H1 (cell line): ENCODE measurements at regions not wholly inside any gene's neighbourhood (a gene's known extent, or its start where the extent isn't known, plus 50 kb on each side); places are given as distances from the start of the nearest gene placed in this dataset.

Experiments used
- CTCF ChIA-PET: fragments of 300-600 bp; sonication (Branson Sonifier 250); formaldehyde crosslinking; loops from one replicate; lab custom pipeline; 2021; ENCODE audit not compliant: partially characterized antibody; lab: Charles Lee
- POLR2A ChIA-PET: fragments of 300-600 bp; sonication (Branson Sonifier 250); formaldehyde crosslinking; loops from one replicate; lab custom pipeline; 2021; ENCODE audit warnings: inconsistent platforms; ENCODE audit not compliant: partially characterized antibody; lab: Charles Lee
- DNase-seq, 2 experiments: peaks; one replicate each; pipeline versions ENCODE4 v3.0.0 to v3.0.0-alpha.2; 2010 to 2022; ENCODE audit warnings: low spot score in 2 of 2, low read depth in 1 of 2, mixed read lengths in 1 of 2
- FAIRE-seq: peaks from 2 replicates; lab custom pipeline; 2011; peaks lifted over from hg19 to GRCh38; lab: Jason Lieb, UNC
- H2AFZ ChIP-seq: 2 replicates; pipeline ENCODE4 v1.8.1; 2012; ENCODE audit warnings: low read length, inconsistent platforms
- H2AK5ac ChIP-seq: 2 replicates; pipeline ENCODE4 v1.6.1; 2013; ENCODE audit warnings: low read depth, low read length
- H2BK120ac ChIP-seq: replicated peaks from 2 replicates; pipeline ENCODE3; 2013; ENCODE audit warnings: low read depth, low read length, inconsistent platforms
- H2BK12ac ChIP-seq: 2 replicates; pipeline ENCODE4 v1.6.1; 2013; ENCODE audit warnings: low read depth, low read length
- H2BK15ac ChIP-seq: 2 replicates; pipeline ENCODE4 v1.6.1; 2013; ENCODE audit warnings: low read length
- H2BK20ac ChIP-seq: 2 replicates; pipeline ENCODE4 v1.6.1; 2013; ENCODE audit warnings: low read length
- H2BK5ac ChIP-seq: 2 replicates; pipeline ENCODE4 v1.6.1; 2013; ENCODE audit warnings: low read depth, low read length
- H3K14ac ChIP-seq: 2 replicates; pipeline ENCODE4 v1.6.1; 2013; ENCODE audit warnings: inconsistent platforms; ENCODE audit not compliant: insufficient read length
- H3K18ac ChIP-seq: 2 replicates; pipeline ENCODE4 v1.6.1; 2013; ENCODE audit warnings: low read length; ENCODE audit errors: extremely low read depth
- H3K23ac ChIP-seq: 2 replicates; pipeline ENCODE4 v1.6.1; 2013; ENCODE audit warnings: inconsistent platforms; ENCODE audit not compliant: insufficient read length
- H3K23me2 ChIP-seq: 2 replicates; pipeline ENCODE4 v1.6.1; 2013; ENCODE audit warnings: low read depth, low read length
- H3K27ac ChIP-seq: 2 replicates; pipeline ENCODE4 v1.6.1; 2011; ENCODE audit warnings: low read depth, low read length, inconsistent platforms
- H3K27me3 ChIP-seq, 4 experiments: replicated peaks in 1 of 4; 1 replicate in 1 of 4; 2 replicates in 3 of 4; pipeline versions ENCODE4 v1.6.1 to v1.8.1; 2011 to 2013; ENCODE audit warnings: low read length in 3 of 4, mild to moderate bottlenecking in 3 of 4, inconsistent platforms in 2 of 4, mixed read lengths in 2 of 4, moderate library complexity in 1 of 4; ENCODE audit not compliant: control insufficient read depth in 3 of 4, insufficient read depth in 3 of 4; ENCODE audit errors: extremely low read depth in 1 of 4
- H3K36me3 ChIP-seq, 4 experiments: 2 replicates each; pipeline versions ENCODE4 v1.6.1 to v1.8.1; 2011 to 2013; ENCODE audit warnings: mild to moderate bottlenecking in 4 of 4, low read length in 3 of 4, moderate library complexity in 2 of 4, control low read depth in 1 of 4, inconsistent platforms in 1 of 4; ENCODE audit not compliant: insufficient read depth in 4 of 4, control insufficient read depth in 2 of 4
- H3K4ac ChIP-seq: replicated peaks from 2 replicates; pipeline ENCODE3; 2013; ENCODE audit warnings: low read length, low read depth, mixed read lengths, inconsistent platforms; ENCODE audit not compliant: insufficient read length
- H3K4me1 ChIP-seq, 4 experiments: replicated peaks in 1 of 4; 1 replicate in 1 of 4; 2 replicates in 3 of 4; pipeline versions ENCODE4 v1.6.1 to v1.8.1; 2011 to 2013; ENCODE audit warnings: low read length in 3 of 4, inconsistent platforms in 2 of 4, mixed read lengths in 1 of 4; ENCODE audit not compliant: insufficient read depth in 4 of 4, control insufficient read depth in 3 of 4
- H3K4me2 ChIP-seq, 2 experiments: 2 replicates each; pipeline versions ENCODE4 v1.6.1 to v1.8.1; 2011 to 2013; ENCODE audit warnings: low read depth in 2 of 2, low read length in 2 of 2, control low read depth in 1 of 2, inconsistent platforms in 1 of 2, mild to moderate bottlenecking in 1 of 2; ENCODE audit not compliant: insufficient read depth in 1 of 2
- H3K4me3 ChIP-seq, 4 experiments: fragments of 200-600, 300-600 bp in 1 of 4; sonication (generic), shearing (Covaris generic), sonication (Bioruptor Twin) in 1 of 4; 2 replicates each; pipeline versions ENCODE4 v1.5.1 to v1.8.1; 2011 to 2016; ENCODE audit warnings: low read length in 4 of 4, low read depth in 3 of 4, control low read depth in 2 of 4, inconsistent platforms in 2 of 4, mild to moderate bottlenecking in 2 of 4, mixed read lengths in 1 of 4, moderate library complexity in 1 of 4; ENCODE audit not compliant: insufficient read depth in 2 of 4; ENCODE audit errors: extremely low read depth in 1 of 4
- H3K56ac ChIP-seq: replicated peaks from 2 replicates; pipeline ENCODE3; 2013; ENCODE audit warnings: low read depth, mild to moderate bottlenecking, mixed read lengths, low read length, inconsistent platforms; ENCODE audit not compliant: insufficient read length
- H3K79me1 ChIP-seq: 2 replicates; pipeline ENCODE4 v1.6.1; 2013; ENCODE audit warnings: low read depth, low read length, control low read depth
- H3K79me2 ChIP-seq, 2 experiments: 2 replicates each; pipeline versions ENCODE4 v1.6.1 to v1.8.1; 2012 to 2013; ENCODE audit warnings: low read length in 2 of 2, mild to moderate bottlenecking in 2 of 2, inconsistent platforms in 1 of 2; ENCODE audit not compliant: insufficient read depth in 2 of 2, control insufficient read depth in 1 of 2
- H3K9ac ChIP-seq, 4 experiments: replicated peaks in 1 of 4; 1 replicate in 1 of 4; 2 replicates in 3 of 4; pipeline versions ENCODE4 v1.6.1 to v1.8.1; 2011 to 2013; ENCODE audit warnings: low read depth in 3 of 4, low read length in 3 of 4, control low read depth in 2 of 4, mild to moderate bottlenecking in 2 of 4, moderate library complexity in 2 of 4, inconsistent platforms in 1 of 4; ENCODE audit errors: extremely low read depth in 1 of 4
- H3K9me3 ChIP-seq, 2 experiments: 2 replicates each; pipeline versions ENCODE4 v1.6.1 to v1.8.1; 2012 to 2013; ENCODE audit warnings: mild to moderate bottlenecking in 2 of 2, moderate library complexity in 2 of 2, control low read depth in 1 of 2, inconsistent platforms in 1 of 2, low read depth in 1 of 2, low read length in 1 of 2, mixed read lengths in 1 of 2; ENCODE audit not compliant: insufficient read depth in 2 of 2
- H4K20me1 ChIP-seq, 2 experiments: replicated peaks in 1 of 2; 2 replicates each; pipeline versions ENCODE3 to v1.8.1; 2011 to 2013; ENCODE audit warnings: inconsistent platforms in 2 of 2, low read length in 2 of 2, mild to moderate bottlenecking in 1 of 2; ENCODE audit not compliant: insufficient read depth in 2 of 2, control insufficient read depth in 1 of 2
- H4K5ac ChIP-seq: 2 replicates; pipeline ENCODE4 v1.6.1; 2013; ENCODE audit warnings: low read length, low read depth, mixed read lengths, inconsistent platforms; ENCODE audit not compliant: insufficient read length
- H4K8ac ChIP-seq: 2 replicates; pipeline ENCODE4 v1.8.0; 2013; ENCODE audit warnings: mild to moderate bottlenecking, moderate library complexity, low read length, inconsistent platforms; ENCODE audit not compliant: insufficient read depth; ENCODE audit errors: extremely low read depth
- H4K91ac ChIP-seq: replicated peaks from 2 replicates; pipeline ENCODE3; 2013; ENCODE audit warnings: low read length, mixed read lengths, inconsistent platforms; ENCODE audit not compliant: insufficient read length
- CBX5 ChIP-seq: fragments of 300-800, 300-1000 bp; sonication (generic); IDR thresholded peaks from 2 replicates; pipeline ENCODE4 v1.7.1; 2016; ENCODE audit warnings: antibody characterized with exemption, low read length, low read depth
- CTCF ChIP-seq, 3 experiments: IDR thresholded peaks; 1 replicate in 2 of 3; 2 replicates in 1 of 3; pipeline versions ENCODE4 v1.5.1 to v1.6.1; 2011; ENCODE audit warnings: low read length in 3 of 3, mild to moderate bottlenecking in 3 of 3, inconsistent platforms in 2 of 3, low read depth in 1 of 3, moderate library complexity in 1 of 3; ENCODE audit not compliant: insufficient read depth in 1 of 3; ENCODE audit errors: control extremely low read depth in 1 of 3
- E2F6 ChIP-seq: IDR thresholded peaks from 2 replicates; pipeline ENCODE4 v1.6.1; 2012; ENCODE audit warnings: inconsistent platforms
- EZH2 ChIP-seq: fragments of 200-600 bp; sonication (generic); IDR thresholded peaks from 2 replicates; pipeline ENCODE4 v1.7.1; 2012; ENCODE audit warnings: low read depth, mild to moderate bottlenecking, moderate library complexity, low read length, inconsistent platforms; ENCODE audit not compliant: severe bottlenecking
- GTF2F1 ChIP-seq: IDR thresholded peaks from 2 replicates; pipeline ENCODE4 v1.6.1; 2012; ENCODE audit warnings: low read depth, low read length, improper control_type of control experiment, borderline replicate concordance
- JUN ChIP-seq: IDR thresholded peaks from 2 replicates; pipeline ENCODE4 v1.6.1; 2011; ENCODE audit warnings: low read depth, mild to moderate bottlenecking, improper control_type of control experiment, low read length
- NANOG ChIP-seq: IDR thresholded peaks from 2 replicates; pipeline ENCODE4 v1.6.1; 2011; ENCODE audit warnings: low read length, low read depth, mild to moderate bottlenecking, inconsistent platforms; ENCODE audit not compliant: insufficient read depth, poor library complexity, severe bottlenecking
- SP4 ChIP-seq: IDR thresholded peaks from 2 replicates; pipeline ENCODE4 v1.6.1; 2012; ENCODE audit warnings: low read length, inconsistent platforms
- TBP ChIP-seq: IDR thresholded peaks from 2 replicates; pipeline ENCODE4 v1.6.1; 2011; ENCODE audit warnings: low read depth, low read length, improper control_type of control experiment
- TEAD4 ChIP-seq: IDR thresholded peaks from 2 replicates; pipeline ENCODE4 v1.6.1; 2012; ENCODE audit warnings: low read depth, low read length, inconsistent platforms, mixed read lengths
- YY1 ChIP-seq: IDR thresholded peaks from 2 replicates; pipeline ENCODE4 v1.6.1; 2011; ENCODE audit warnings: low read depth, mild to moderate bottlenecking, low read length
- ZNF274 ChIP-seq: IDR thresholded peaks from 2 replicates; pipeline ENCODE4 v1.7.0; 2012; ENCODE audit warnings: low read length, borderline replicate concordance; ENCODE audit errors: extremely low read depth
- WGBS, 2 experiments: shearing (Covaris generic) in 1 of 2; methylation state at CpG; one replicate each; pipeline versions ENCODE4 v1.1.6 to v1.1.7; 2013 to 2015; ENCODE audit warnings: low lambda C conversion rate in 2 of 2, mixed read lengths in 2 of 2, inconsistent platforms in 1 of 2, low coverage in 1 of 2, missing lambda C conversion rate in 1 of 2; ENCODE audit not compliant: insufficient replicate concordance in 2 of 2, insufficient coverage in 1 of 2, insufficient read length in 1 of 2; ENCODE audit errors: extremely low coverage in 1 of 2, missing lambda C conversion rate in 1 of 2; 5-methylcytosine and 5-hydroxymethylcytosine counted together

- H3K23me2 ChIP-seq: no peaks in the 10 kb centered on the region
- 88% methylated on average over 5 of the region's 5 CpGs; no CpG with 5 or more reads in 1 of the 2 experiments for WGBS, 2 experiments
- no peak for TF ChIP-seq E2F6
- TF ChIP-seq EZH2: no peak
- TF ChIP-seq GTF2F1: no peak
- no peak for TF ChIP-seq NANOG
- TF ChIP-seq SP4: no peak
- TF ChIP-seq JUN: no peak
- TF ChIP-seq CBX5: no peak
- TF ChIP-seq TBP: no peak
- no peak for TF ChIP-seq YY1
- no peak for TF ChIP-seq ZNF274
- no peak for TF ChIP-seq CTCF (IDR thresholded peaks at IDR 0.05; ENCODE audit: control extremely low read depth in 1 of 3, insufficient read depth in 1 of 3, low read depth in 1 of 3, low read length in 3 of 3)
- TF ChIP-seq TEAD4: no peak
Measured at GRCh38 chr6:106739387-106739786, 110.0 kb downstream of the QRSL1 start.

More at GRCh38 chr6:106739387-106739786, 110.0 kb downstream of the QRSL1 start:
- Histone ChIP-seq H3K4ac (no peak overlapping the region), H3K27ac (no peak overlapping the region), H3K23ac (no peak overlapping the region), H3K79me2 (no peaks in the 10 kb centered on the region), H3K9me3 (peaks cover 21 to 25% of the 10 kb centered on the region in 2 experiments), H3K4me1 (peaks cover 0 to 3% (median 0%) of the 10 kb centered on the region in 4 experiments; a peak in 3 of 7 replicates), H3K36me3 (no peaks in the 10 kb centered on the region; a peak in 1 of 8 replicates), H4K5ac (no peak overlapping the region), H4K20me1 (no peaks in the 10 kb centered on the region), H3K9ac (no peak overlapping the region), H4K91ac (no peak overlapping the region), H3K18ac (no peak overlapping the region), H2AFZ (0 out of 2 replicates have a peak overlapping the region, but pooled peaks have one; percentile 86), H4K8ac (no peak overlapping the region), H2BK5ac (no peak overlapping the region), H3K14ac (no peak overlapping the region), H3K79me1 (no peaks in the 10 kb centered on the region), H2BK120ac (no peak overlapping the region), H3K4me3 (no peak overlapping the region), H2BK20ac (no peak overlapping the region), H2BK15ac (no peak overlapping the region), H2AK5ac (no peak overlapping the region), H3K4me2 (no peak overlapping the region), H3K56ac (no peak overlapping the region), H2BK12ac (no peak overlapping the region), H3K27me3 (no peaks in the 10 kb centered on the region)
- FAIRE-seq: no peak
- ChIA-PET POLR2A (no interaction called here), CTCF (no interaction called here)
- no peak for DNase-seq
